ENCODE measurements at regions not wholly inside any gene's neighbourhood (a gene's known extent, or its start where the extent isn't known, plus 50 kb on each side); places are given as distances from the start of the nearest gene placed in this dataset.

GRCh38 chr16:87199901-87200300 lies 117.3 kb downstream of the C16orf95 start:
- 0 out of 4 replicates have a peak, but pooled peaks cover 0 to 3% of the 10 kb centered on the region in 2 experiments for H3K27me3 ChIP-seq (replicated peaks in 1 of 2; ENCODE audit: control insufficient read depth in 2 of 2, insufficient read depth in 2 of 2, low read length in 1 of 2)
- BruUV-seq (replicated peaks) = no TSS peak
- no peak overlapping the region for H2AFZ ChIP-seq (ENCODE audit: control insufficient read depth, low read depth, low read length)
- no peak for DNase-seq (ENCODE audit: low read depth, low spot score)
- H3K79me2 ChIP-seq (ENCODE audit: control insufficient read depth, insufficient read depth, low read length) = no peaks in the 10 kb centered on the region
- ChIA-PET RAD21 (ENCODE audit: unreplicated experiment) (no interaction called here), CTCF (no interaction called here), POLR2A (no interaction called here), SMC1A (ENCODE audit: uncharacterized antibody, unreplicated experiment) (no interaction called here)
- H4K20me1 ChIP-seq (ENCODE audit: control insufficient read depth, insufficient read depth) = no peaks in the 10 kb centered on the region
- H3K36me3 ChIP-seq (ENCODE audit: control insufficient read depth in 2 of 2, insufficient read depth in 2 of 2, low read length in 1 of 2) = no peaks in the 10 kb centered on the region
- no peak overlapping the region for H3K4me2 ChIP-seq (ENCODE audit: control insufficient read depth, insufficient read depth)
- no peak overlapping the region for H3K4me3 ChIP-seq
- H3K4me1 ChIP-seq (ENCODE audit: control insufficient read depth, insufficient read depth, low read length) = no peaks in the 10 kb centered on the region
- FAIRE-seq = no peak
- intact Hi-C loops (cut with micrococcal nuclease; ENCODE audit: unreplicated experiment) (no loop called here), in situ Hi-C loops (cut with MboI) (no loop called here)
- no peak overlapping the region for H3K27ac ChIP-seq (ENCODE audit: control insufficient read depth, insufficient read depth)
- H3K9me3 ChIP-seq (replicated peaks; ENCODE audit: control insufficient read depth, insufficient read depth, low read length) = no peaks in the 10 kb centered on the region
- no peak for ATAC-seq
- 38% methylated on average over 7 of the region's 7 CpGs for WGBS (ENCODE audit: insufficient coverage, insufficient replicate concordance, low lambda C conversion rate, missing lambda C conversion rate)
- H3K9ac ChIP-seq (ENCODE audit: control insufficient read depth, insufficient read depth, low read length) = no peak overlapping the region
- no peak for TF ChIP-seq SRF (IDR thresholded peaks at IDR 0.05; ENCODE audit: low read depth in 2 of 2, low read length in 2 of 2)
- TF ChIP-seq RELB (IDR thresholded peaks at IDR 0.05; ENCODE audit: low read depth) = no peak
- TF ChIP-seq EZH2 (IDR thresholded peaks at IDR 0.05; ENCODE audit: borderline replicate concordance, control insufficient read depth, low read depth, low read length) = no peak

GRCh38 chr16:87200637-87201036 lies 116.6 kb downstream of the C16orf95 start:
- SMC1A ChIA-PET (ENCODE audit: uncharacterized antibody, unreplicated experiment) = no interaction called here
- intact Hi-C loops (cut with micrococcal nuclease; ENCODE audit: unreplicated experiment) = no loop called here
- RAD21 ChIA-PET (ENCODE audit: unreplicated experiment) = no interaction called here
- H3K4me1 ChIP-seq (ENCODE audit: control insufficient read depth, insufficient read depth, low read length) = no peaks in the 10 kb centered on the region
- H3K79me2 ChIP-seq (ENCODE audit: control insufficient read depth, insufficient read depth, low read length) = no peaks in the 10 kb centered on the region
- no peak overlapping the region for H3K4me3 ChIP-seq
- no peak for DNase-seq (ENCODE audit: low read depth, low spot score)
- CTCF ChIA-PET = interaction anchor here (3.3 kb wide), 1 partner anchor 79 kb away, joined by 12 read pairs; no protein-coding TSS in a partner anchor
- H4K20me1 ChIP-seq (ENCODE audit: control insufficient read depth, insufficient read depth) = no peaks in the 10 kb centered on the region
- POLR2A ChIA-PET = no interaction called here
- no peaks in the 10 kb centered on the region for H3K36me3 ChIP-seq (ENCODE audit: control insufficient read depth in 2 of 2, insufficient read depth in 2 of 2, low read length in 1 of 2)
- 0 out of 4 replicates have a peak, but pooled peaks cover 0 to 3% of the 10 kb centered on the region in 2 experiments for H3K27me3 ChIP-seq (replicated peaks in 1 of 2; ENCODE audit: control insufficient read depth in 2 of 2, insufficient read depth in 2 of 2, low read length in 1 of 2)
- no peak overlapping the region for H3K9ac ChIP-seq (ENCODE audit: control insufficient read depth, insufficient read depth, low read length)
- in situ Hi-C loops (cut with MboI) = no loop called here
- WGBS (ENCODE audit: insufficient coverage, insufficient replicate concordance, low lambda C conversion rate, missing lambda C conversion rate) = 42% methylated on average over 3 of the region's 3 CpGs
- H2AFZ ChIP-seq (ENCODE audit: control insufficient read depth, low read depth, low read length) = no peak overlapping the region
- H3K27ac ChIP-seq (ENCODE audit: control insufficient read depth, insufficient read depth) = no peak overlapping the region
- no peaks in the 10 kb centered on the region for H3K9me3 ChIP-seq (replicated peaks; ENCODE audit: control insufficient read depth, insufficient read depth, low read length)
- FAIRE-seq = no peak
- no peak overlapping the region for H3K4me2 ChIP-seq (ENCODE audit: control insufficient read depth, insufficient read depth)
- ATAC-seq = no peak
- no TSS peak for BruUV-seq (replicated peaks)
- TF ChIP-seq CHD1 (IDR thresholded peaks at IDR 0.05; ENCODE audit: low read depth, low read length) = no peak
- no peak for TF ChIP-seq JUND (IDR thresholded peaks at IDR 0.05; ENCODE audit: low read depth, low read length)
- TF ChIP-seq NKRF (conservative IDR thresholded peaks at IDR 0.05) = no peak
- TF ChIP-seq ATF3 (IDR thresholded peaks at IDR 0.05; ENCODE audit: borderline replicate concordance, extremely low read depth, low read depth, low read length) = no peak
- TF ChIP-seq RCOR1 (conservative IDR thresholded peaks at IDR 0.05; ENCODE audit: low read depth, low read length) = no peak
